ENCODE measurements at regions not wholly inside any gene's neighbourhood (a gene's known extent, or its start where the extent isn't known, plus 50 kb on each side); places are given as distances from the start of the nearest gene placed in this dataset.

DNA sequence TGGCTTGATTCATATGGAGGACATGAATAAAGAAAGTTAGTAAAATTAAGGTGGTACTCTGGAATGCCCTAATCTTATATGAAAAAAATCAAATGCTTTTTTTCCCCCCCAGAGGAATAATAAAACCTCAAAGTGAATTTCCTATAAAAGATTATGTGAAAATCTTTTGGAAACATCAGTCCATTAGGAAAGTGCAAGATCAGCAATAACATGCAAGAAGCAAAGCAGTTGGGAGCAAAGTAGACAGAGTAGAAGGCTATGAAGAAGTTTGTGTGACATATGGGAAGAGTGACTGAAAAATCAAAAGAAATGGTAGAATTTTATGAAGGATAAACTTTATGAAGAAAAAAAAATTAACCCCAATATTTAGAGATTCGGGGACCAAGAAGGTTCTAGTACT, 998.0 kb upstream of the EPHA7 start:
- TF ChIP-seq, protein P1, sequence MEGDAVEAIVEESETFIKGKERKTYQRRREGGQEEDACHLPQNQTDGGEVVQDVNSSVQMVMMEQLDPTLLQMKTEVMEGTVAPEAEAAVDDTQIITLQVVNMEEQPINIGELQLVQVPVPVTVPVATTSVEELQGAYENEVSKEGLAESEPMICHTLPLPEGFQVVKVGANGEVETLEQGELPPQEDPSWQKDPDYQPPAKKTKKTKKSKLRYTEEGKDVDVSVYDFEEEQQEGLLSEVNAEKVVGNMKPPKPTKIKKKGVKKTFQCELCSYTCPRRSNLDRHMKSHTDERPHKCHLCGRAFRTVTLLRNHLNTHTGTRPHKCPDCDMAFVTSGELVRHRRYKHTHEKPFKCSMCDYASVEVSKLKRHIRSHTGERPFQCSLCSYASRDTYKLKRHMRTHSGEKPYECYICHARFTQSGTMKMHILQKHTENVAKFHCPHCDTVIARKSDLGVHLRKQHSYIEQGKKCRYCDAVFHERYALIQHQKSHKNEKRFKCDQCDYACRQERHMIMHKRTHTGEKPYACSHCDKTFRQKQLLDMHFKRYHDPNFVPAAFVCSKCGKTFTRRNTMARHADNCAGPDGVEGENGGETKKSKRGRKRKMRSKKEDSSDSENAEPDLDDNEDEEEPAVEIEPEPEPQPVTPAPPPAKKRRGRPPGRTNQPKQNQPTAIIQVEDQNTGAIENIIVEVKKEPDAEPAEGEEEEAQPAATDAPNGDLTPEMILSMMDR (IDR thresholded peaks at IDR 0.05; ENCODE audit: low read depth, low read length, missing control alignments), result no peak
- H3K4me3 ChIP-seq (ENCODE audit: low read depth, low read length), result no peak overlapping the region
- no peak for DNase-seq (ENCODE audit: low read depth)

DNA sequence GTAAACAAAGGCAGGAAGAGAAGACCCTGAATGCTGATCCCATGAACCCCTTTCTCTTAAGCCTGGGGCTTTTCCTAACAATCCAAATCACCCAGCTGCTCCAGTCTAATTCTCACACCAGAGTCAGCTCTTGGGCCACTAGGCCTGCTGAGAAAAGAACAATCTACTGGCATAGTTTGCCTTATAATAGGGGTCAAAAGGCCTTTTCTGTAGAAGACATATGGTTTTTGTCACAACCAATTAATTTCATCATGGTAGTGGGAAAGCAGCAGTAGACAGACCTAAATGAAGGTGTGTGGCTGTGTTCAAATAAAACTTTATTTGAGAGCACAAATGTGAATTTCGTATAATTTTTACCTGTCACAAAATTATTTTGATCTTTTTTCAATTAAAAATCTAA, 994.7 kb upstream of the EPHA7 start:
- TF ChIP-seq, protein P1 (IDR thresholded peaks at IDR 0.05; ENCODE audit: low read depth, low read length, missing control alignments), result no peak
- no peak for DNase-seq (ENCODE audit: low read depth)
- no peak overlapping the region for H3K4me3 ChIP-seq (ENCODE audit: low read depth, low read length)

DNA sequence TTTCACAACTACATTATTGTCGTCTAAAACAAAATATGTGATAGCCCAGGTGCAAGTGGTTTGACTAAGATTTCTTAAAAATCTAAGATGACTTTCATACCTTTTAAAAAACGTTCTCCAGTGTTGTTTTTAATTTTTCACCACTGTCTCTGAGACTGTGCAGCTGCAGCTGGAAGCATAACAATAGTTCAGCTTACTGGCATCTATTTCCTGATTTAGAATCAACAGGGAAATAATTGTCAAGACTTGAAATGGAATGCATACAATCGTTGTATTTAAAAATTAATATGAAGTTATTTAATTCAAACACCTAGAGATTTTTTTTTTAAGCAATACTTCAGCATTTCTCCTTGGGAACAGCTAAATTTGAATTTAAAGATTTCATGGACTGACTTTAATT, 982.0 kb upstream of the EPHA7 start:
- H3K4me3 ChIP-seq (ENCODE audit: low read depth, low read length), result no peak overlapping the region
- TF ChIP-seq, protein P1 (IDR thresholded peaks at IDR 0.05; ENCODE audit: low read depth, low read length, missing control alignments), result no peak
- no peak for DNase-seq (ENCODE audit: low read depth)

DNA sequence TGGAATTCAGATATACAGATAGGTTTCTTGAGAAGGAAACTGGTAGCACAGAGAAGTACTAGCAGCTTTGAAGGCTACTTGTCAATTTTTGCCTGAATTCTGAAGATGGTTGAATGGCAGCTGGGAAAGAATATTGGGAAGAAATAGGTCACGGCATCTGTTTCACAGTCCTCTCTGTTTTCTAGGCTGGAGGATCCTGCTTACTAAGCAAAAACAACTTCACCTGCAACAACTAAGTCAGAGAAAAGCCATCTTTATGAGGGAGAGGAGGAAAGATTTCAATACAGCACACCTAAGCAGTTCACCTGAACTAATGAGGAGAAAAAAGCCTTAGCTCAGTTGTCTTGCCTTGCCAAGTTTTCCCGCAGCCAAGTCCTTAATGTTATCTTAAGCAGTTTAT, 975.5 kb upstream of the EPHA7 start:
- no peak overlapping the region for H3K4me3 ChIP-seq (ENCODE audit: low read depth, low read length)
- TF ChIP-seq, protein P1 (IDR thresholded peaks at IDR 0.05; ENCODE audit: low read depth, low read length, missing control alignments), result no peak
- DNase-seq (ENCODE audit: low read depth), result no peak

DNA sequence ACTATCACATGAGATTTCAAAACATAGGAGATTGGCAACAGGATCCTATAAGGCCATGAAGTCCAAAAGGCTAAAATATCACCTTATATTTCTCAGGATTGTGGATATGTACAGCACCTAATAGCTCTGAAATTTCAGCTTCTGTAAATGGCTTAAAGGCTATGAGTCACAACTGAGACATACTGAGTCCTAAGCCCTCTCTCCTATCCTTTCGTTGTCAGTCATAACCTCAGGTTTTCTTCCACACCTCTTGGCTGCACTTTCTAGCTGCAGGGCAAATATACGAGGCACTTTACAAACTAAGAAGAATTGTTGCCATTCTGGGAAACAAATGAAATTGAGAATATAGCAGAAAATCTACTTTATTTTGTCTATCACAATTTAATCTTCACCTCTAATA, 969.9 kb upstream of the EPHA7 start:
- DNase-seq (ENCODE audit: low read depth), result no peak
- TF ChIP-seq, protein P1 (IDR thresholded peaks at IDR 0.05; ENCODE audit: low read depth, low read length, missing control alignments), result no peak
- H3K4me3 ChIP-seq (ENCODE audit: low read depth, low read length), result no peak overlapping the region

DNA sequence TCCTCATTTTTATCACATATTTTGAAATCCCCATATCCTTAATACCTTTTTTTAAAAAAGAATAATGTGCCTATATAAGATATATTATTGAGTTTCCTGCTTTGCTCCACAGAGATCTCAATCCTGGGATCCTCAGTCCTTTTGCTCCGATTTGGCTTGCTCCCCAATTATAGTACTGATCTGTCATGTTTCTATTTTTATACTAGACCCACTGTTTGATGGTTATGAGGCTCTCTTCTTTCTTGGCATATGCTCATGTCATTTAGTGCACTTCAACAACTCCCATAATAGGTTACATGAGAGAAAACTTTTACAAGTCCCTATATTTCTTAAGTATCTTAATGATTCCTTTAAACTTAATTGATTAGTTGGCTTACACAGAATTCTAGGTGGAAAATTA, 958.5 kb upstream of the EPHA7 start:
- DNase-seq (ENCODE audit: low read depth), result no peak
- TF ChIP-seq, protein P1 (IDR thresholded peaks at IDR 0.05; ENCODE audit: low read depth, low read length, missing control alignments), result no peak
- H3K4me3 ChIP-seq (ENCODE audit: low read depth, low read length), result no peak overlapping the region

DNA sequence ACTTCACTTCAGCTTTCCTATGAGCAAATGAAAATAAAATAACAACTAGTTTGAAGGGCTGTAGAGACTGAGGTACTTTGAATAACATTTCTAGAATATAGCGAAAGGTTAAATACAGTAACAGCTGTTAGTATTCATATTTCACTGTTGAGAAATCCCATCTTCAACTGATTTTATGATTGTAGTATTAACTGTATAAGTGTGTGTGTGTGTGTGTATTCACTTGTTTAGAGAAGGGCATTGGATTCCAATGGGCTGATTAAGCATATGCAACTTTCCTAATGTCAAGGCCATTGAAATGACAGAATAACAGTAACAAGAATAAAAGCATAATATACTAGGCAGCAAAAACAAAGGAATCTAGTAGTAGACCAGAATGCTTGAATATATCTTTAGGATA, 957.5 kb upstream of the EPHA7 start:
- DNase-seq (ENCODE audit: low read depth), result no peak
- no peak overlapping the region for H3K4me3 ChIP-seq (ENCODE audit: low read depth, low read length)
- TF ChIP-seq, protein P1 (IDR thresholded peaks at IDR 0.05; ENCODE audit: low read depth, low read length, missing control alignments), result no peak

All from GM12864 (cell line).